ENCODE measurements at regions not wholly inside any gene's neighbourhood (a gene's known extent, or its start where the extent isn't known, plus 50 kb on each side); places are given as distances from the start of the nearest gene placed in this dataset.
A peak's percentile ranks its signal among the peaks of the same experiment; 100 is the strongest.

DNA sequence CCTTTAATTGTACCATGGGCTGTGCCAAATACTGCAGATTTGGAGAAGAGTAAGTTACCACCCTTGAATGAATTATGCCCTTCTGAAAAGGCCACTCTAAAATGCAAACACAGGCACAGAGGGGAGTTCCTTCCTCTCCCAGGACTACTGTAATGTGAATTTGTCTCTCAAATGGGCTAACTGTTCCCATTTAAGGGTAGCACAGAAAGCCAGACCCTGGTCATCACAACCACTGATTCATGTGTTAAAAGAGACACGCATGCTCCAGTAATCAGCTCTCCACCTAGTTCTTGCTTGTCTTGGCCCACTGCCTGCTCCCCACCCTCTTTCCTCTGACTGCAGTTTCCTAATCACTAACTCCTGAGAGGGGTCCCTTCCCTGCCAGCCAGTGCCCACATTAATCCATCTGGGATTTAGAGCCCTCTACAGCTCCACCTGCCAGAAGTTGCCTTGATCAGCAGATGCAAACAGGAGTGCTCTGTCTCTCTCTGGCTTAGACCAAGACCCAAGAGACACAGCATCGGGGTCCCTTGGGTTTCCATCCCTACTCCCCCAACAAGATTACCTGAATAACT lies 382.4 kb downstream of the TMEM167A start:
- Histone ChIP-seq H3K27me3 (replicated peaks; ENCODE audit: insufficient read depth, low read depth, low read length, poor library complexity) (no peaks in the 10 kb centered on the region), H3K4me1 (ENCODE audit: insufficient read depth, low read length, poor library complexity, severe bottlenecking) (no peaks in the 10 kb centered on the region), H3K27ac (ENCODE audit: low read depth, low read length, poor library complexity, severe bottlenecking) (no peak overlapping the region), H3K36me3 (ENCODE audit: insufficient read depth, low read length, poor library complexity, severe bottlenecking) (no peaks in the 10 kb centered on the region), H3K9me3 (ENCODE audit: low read depth, low read length, poor library complexity, severe bottlenecking) (no peaks in the 10 kb centered on the region), H3K4me3 (ENCODE audit: low read depth, low read length, poor library complexity, severe bottlenecking) (no peak overlapping the region)
- no TSS peak for BruUV-seq (replicated peaks)
- intact Hi-C loops (cut with micrococcal nuclease; ENCODE audit: unreplicated experiment), result loop anchor here (5.0 kb wide), 1 partner anchor 43 kb away; no protein-coding TSS in a partner anchor
- no peak for TF ChIP-seq EZH2 (IDR thresholded peaks at IDR 0.05; ENCODE audit: borderline replicate concordance, low read depth, low read length, poor library complexity, severe bottlenecking)
- TF ChIP-seq, protein P1, sequence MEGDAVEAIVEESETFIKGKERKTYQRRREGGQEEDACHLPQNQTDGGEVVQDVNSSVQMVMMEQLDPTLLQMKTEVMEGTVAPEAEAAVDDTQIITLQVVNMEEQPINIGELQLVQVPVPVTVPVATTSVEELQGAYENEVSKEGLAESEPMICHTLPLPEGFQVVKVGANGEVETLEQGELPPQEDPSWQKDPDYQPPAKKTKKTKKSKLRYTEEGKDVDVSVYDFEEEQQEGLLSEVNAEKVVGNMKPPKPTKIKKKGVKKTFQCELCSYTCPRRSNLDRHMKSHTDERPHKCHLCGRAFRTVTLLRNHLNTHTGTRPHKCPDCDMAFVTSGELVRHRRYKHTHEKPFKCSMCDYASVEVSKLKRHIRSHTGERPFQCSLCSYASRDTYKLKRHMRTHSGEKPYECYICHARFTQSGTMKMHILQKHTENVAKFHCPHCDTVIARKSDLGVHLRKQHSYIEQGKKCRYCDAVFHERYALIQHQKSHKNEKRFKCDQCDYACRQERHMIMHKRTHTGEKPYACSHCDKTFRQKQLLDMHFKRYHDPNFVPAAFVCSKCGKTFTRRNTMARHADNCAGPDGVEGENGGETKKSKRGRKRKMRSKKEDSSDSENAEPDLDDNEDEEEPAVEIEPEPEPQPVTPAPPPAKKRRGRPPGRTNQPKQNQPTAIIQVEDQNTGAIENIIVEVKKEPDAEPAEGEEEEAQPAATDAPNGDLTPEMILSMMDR (conservative IDR thresholded peaks at IDR 0.05; ENCODE audit: low read depth, low read length), result no peak
- peak; percentile 77 for DNase-seq (ENCODE audit: low spot score)
- ChIA-PET POLR2A (ENCODE audit: low non-redundant PET) (no interaction called here), CTCF (no interaction called here)

DNA sequence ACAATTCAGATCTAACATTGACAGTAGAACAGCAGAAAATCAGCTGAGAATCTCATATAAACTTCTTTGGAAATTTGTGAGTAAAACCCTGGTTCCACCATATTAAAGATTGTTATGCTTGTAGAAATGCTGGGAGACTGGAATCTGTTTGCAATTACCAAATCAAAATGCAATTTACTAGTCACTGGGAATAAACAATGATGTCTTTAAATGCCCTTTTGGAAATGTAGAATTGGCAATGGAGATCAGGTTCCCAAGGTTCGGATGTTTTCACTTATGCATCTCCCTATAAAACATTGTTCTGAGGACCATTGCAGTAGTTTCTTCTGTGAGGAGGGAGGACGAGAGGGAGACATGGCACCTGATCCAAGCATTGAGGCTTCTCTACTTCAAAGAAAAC lies 384.4 kb downstream of the TMEM167A start:
- ChIA-PET CTCF (no interaction called here), POLR2A (ENCODE audit: low non-redundant PET) (no interaction called here)
- no peaks in the 10 kb centered on the region for H3K27me3 ChIP-seq (replicated peaks; ENCODE audit: insufficient read depth, low read depth, low read length, poor library complexity)
- no peaks in the 10 kb centered on the region for H3K36me3 ChIP-seq (ENCODE audit: insufficient read depth, low read length, poor library complexity, severe bottlenecking)
- DNase-seq (ENCODE audit: low spot score), result no peak
- no peak overlapping the region for H3K4me3 ChIP-seq (ENCODE audit: low read depth, low read length, poor library complexity, severe bottlenecking)
- no peak overlapping the region for H3K27ac ChIP-seq (ENCODE audit: low read depth, low read length, poor library complexity, severe bottlenecking)
- TF ChIP-seq EZH2 (IDR thresholded peaks at IDR 0.05; ENCODE audit: borderline replicate concordance, low read depth, low read length, poor library complexity, severe bottlenecking), result no peak
- TF ChIP-seq, protein P1 (conservative IDR thresholded peaks at IDR 0.05; ENCODE audit: low read depth, low read length), result no peak
- no peaks in the 10 kb centered on the region for H3K9me3 ChIP-seq (ENCODE audit: low read depth, low read length, poor library complexity, severe bottlenecking)
- no TSS peak for BruUV-seq (replicated peaks)
- no peaks in the 10 kb centered on the region for H3K4me1 ChIP-seq (ENCODE audit: insufficient read depth, low read length, poor library complexity, severe bottlenecking)
- intact Hi-C loops (cut with micrococcal nuclease; ENCODE audit: unreplicated experiment), result loop anchor here (5.0 kb wide), 1 partner anchor 44 kb away; no protein-coding TSS in a partner anchor

DNA sequence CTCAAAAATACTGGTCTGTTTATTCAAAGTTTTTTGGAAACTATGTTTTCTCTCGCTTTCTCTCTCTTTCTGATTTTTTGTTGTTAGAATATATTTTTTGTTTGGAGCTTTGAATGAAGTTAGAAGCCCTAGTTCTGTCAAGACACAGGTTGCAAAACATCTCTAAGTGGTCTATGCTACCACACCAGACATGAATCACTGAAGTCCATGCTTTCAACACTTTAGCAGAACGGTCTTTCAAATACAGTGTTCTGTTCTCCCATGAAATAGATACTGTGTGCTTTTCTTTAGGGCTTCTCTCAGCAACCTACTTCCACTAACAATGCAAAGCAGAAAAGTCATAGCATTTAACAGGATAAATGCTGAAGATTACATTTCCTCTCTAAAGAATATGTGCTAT lies 392.5 kb downstream of the TMEM167A start:
- POLR2A ChIA-PET (ENCODE audit: low non-redundant PET), result no interaction called here
- no peak overlapping the region for H3K27ac ChIP-seq (ENCODE audit: low read depth, low read length, poor library complexity, severe bottlenecking)

More for the DNA sequence above, 392.5 kb downstream of the TMEM167A start:
- H3K36me3 ChIP-seq (ENCODE audit: insufficient read depth, low read length, poor library complexity, severe bottlenecking), result no peaks in the 10 kb centered on the region
- no peaks in the 10 kb centered on the region for H3K9me3 ChIP-seq (ENCODE audit: low read depth, low read length, poor library complexity, severe bottlenecking)
- no peaks in the 10 kb centered on the region for H3K27me3 ChIP-seq (replicated peaks; ENCODE audit: insufficient read depth, low read depth, low read length, poor library complexity)
- H3K4me3 ChIP-seq (ENCODE audit: low read depth, low read length, poor library complexity, severe bottlenecking), result no peak overlapping the region
- intact Hi-C loops (cut with micrococcal nuclease; ENCODE audit: unreplicated experiment), result no loop called here
- CTCF ChIA-PET, result no interaction called here
- TF ChIP-seq, protein P1 (conservative IDR thresholded peaks at IDR 0.05; ENCODE audit: low read depth, low read length), result no peak
- no peak for TF ChIP-seq EZH2 (IDR thresholded peaks at IDR 0.05; ENCODE audit: borderline replicate concordance, low read depth, low read length, poor library complexity, severe bottlenecking)
- H3K4me1 ChIP-seq (ENCODE audit: insufficient read depth, low read length, poor library complexity, severe bottlenecking), result peaks cover 4% of the 10 kb centered on the region
- no TSS peak for BruUV-seq (replicated peaks)
- DNase-seq (ENCODE audit: low spot score), result no peak

Measured in A673 (cell line).